HG03175 (cell line): ENCODE measurements at regions not wholly inside any gene's neighbourhood (a gene's known extent, or its start where the extent isn't known, plus 50 kb on each side); places are given as distances from the start of the nearest gene placed in this dataset.
"Not testable (repeated sequence)": the region's sequence is repeated elsewhere in the genome, so short reads cannot be mapped to it uniquely, and the experiment has no call there.

Experiments
- ATAC-seq: cut with Tn5 transposase; IDR thresholded peaks from one replicate; pipeline ENCODE4 v1.9.1; 2021; ENCODE audit warnings: mild to moderate bottlenecking, moderate library complexity; ENCODE audit not compliant: unreplicated experiment

DNA sequence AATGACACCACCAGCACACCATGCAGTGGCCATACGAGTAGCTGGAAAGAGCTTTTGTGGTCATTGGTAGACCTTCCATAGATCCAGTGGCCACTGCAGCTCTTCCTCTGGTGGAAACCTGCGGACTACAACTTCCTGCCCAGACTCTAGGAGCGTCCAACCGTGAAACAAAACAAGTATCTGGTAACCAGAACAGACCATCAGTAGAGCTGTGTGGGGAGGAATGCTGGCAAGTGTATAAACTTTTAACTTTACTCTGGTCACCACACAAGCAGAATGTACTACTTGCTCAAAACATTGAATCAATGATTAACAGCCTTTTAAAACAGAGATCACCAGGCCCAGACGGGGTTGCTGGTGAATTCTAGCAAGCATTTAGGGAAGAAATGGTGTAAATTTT, 154.7 kb upstream of the DGKB start:
- no peak for ATAC-seq

DNA sequence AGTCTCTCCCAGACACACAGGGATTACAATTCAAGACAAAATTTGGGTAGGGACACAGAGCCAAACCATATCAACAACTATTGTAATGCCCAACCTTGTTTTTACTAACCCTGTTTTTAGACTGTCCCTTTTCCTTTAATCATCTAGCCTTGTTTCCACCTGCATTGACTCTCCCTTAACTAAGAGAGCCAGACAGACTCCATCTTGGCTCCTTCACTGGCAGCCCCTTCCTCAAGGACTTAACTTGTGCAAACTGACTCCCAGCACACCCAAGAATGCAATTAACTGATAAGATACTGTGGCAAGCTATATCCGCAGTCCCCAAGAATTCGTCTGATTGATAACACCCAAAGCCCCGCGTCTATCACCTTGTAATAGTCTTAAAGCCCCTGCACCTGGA, 151.8 kb upstream of the DGKB start:
- not testable (repeated sequence) for ATAC-seq

DNA sequence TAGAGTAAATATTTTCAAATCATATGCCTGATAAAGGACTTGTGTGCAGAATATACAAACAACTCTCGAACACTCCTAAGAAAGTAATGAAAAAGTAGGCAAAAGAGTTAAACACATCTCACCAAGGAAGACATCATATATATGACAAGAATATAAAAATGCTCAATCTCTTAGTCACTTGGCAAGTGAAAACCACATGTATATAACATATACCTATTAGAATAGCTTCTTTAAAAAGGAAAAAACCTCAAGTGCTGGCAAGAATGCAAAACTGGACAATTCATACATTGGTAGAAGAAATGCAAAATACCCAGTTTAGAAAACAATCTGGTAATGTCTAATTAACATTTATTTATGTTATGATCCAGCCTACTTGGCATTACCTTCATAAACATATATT, 146.6 kb upstream of the DGKB start:
- ATAC-seq, result no peak

DNA sequence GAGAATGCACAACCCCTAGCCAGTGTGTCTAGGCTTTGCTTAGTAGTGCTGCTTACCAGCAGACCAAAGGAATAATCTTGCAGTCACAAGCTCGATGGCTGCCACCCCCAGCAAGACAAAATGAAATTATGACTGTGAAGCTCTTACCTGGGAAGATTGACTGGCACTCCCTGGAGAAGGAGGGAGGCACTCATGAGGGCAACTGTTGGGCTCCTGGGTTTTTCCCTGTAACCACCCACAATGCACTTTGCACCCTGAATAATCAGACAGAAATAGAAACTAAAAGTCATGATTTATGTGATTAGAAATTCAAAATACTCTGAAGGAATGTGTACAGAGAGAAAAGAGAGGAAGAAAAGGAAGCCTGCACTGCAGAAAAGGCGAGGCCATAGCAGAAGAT, 144.3 kb upstream of the DGKB start:
- no peak for ATAC-seq

DNA sequence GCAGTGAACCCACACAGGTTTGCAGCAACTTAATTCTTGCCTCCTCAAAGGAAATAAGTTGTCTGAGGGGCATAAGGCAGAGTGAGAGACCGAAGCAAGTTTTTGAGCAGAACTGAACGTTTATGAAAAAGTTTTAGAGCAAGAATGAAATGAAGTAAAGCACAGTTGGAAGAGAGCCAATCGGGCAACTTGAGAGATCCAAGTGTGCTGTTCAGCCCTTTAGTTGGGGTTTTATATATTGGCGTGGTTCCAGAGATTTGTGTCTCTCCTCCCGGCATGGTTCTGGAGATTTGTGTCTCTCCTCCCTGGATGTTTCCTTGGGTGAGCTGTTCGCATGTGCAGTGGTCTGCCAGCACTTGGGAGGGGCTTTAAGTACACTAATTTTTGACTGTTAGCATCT, 141.4 kb upstream of the DGKB start:
- ATAC-seq, result no peak

DNA sequence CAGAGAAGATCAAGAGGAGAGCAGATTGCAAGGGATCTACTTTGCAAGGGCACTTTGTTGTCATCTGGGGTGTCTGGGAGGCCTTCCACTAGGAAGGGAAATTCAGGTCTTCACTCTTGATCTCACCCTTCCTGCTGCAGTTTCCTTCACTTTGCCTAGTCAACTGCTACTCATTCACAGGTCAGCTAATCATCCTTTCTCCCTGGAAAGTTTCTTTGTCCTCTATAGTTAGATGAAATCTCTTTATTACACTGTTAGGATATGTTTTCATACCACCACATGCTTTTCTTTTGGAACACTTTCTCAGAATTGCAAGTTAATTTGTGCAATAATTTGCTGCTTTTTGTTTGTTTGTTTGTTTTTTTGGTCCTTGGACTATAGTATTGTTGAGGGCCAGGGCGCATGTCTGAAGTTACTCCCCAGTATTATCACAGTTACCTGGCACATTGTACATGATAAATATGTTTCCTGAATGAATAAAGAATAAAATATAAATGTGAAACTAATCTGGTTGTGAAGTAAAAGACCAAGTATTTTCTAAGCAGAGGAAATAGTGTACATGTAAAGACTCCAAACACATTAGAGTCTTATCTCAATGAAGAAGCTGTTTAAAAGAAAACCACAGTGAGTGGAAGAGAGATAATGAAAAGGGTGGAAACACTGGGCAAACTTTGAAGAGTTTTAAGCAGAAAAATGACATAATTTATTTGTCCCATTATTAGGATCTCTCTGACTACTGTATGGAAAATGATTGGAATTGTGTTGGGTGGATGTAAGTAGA, 139.9 kb upstream of the DGKB start:
- no peak for ATAC-seq

DNA sequence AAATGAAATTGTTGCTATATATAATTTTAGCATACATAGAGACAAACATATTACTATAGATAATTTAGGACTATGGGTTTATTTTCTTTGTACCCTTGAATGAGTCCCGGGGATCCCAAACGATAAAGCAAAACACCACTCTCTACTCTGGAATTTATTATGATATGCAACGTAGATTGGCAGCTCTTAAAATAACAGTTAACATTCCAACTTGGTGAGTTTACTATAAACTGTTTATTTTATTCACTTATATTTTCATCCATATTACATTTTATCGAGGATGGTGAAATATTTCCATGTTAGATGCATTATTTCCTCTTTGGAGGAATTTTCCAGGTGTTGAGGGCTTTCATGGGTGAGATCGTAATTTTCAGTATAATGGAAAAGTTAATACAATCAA, 138.7 kb upstream of the DGKB start:
- ATAC-seq, result no peak

DNA sequence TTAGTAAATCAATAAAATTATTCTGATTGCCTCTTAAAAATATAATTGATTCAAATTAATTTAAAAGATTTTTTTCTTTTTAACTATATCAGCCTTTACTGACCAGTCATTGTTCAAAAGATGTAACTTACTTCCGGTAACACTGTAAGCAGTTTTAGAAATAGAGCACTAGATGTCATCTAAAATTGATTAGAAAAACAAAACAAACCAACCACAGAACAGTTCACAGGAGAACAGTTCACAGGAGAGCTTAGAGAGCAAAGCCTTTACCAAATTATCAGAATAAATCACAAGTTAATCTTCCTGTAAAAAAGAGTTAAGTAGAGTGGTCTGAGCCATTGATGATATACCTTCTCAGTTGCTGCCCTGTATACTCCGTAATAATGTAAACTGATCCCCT, 133.3 kb upstream of the DGKB start:
- no peak for ATAC-seq

DNA sequence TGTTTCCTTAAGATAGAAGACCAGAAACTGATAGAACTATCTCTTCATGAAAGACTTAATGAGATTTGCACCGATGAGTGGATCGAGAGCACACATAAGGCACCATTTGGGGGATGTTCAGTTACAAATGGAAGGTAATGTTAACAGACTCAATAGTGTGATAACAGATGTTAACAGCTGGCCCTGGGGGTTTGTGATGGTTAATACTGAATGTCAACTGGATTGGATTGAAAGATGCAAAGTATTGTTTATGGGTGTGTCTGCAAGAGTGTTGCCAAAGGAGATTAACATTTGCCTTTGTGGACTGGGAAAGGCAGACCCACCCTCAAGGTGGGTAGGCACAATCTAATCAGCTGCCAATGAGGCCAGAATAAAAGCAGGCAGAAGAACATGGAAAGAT, 130.5 kb upstream of the DGKB start:
- ATAC-seq, result no peak

DNA sequence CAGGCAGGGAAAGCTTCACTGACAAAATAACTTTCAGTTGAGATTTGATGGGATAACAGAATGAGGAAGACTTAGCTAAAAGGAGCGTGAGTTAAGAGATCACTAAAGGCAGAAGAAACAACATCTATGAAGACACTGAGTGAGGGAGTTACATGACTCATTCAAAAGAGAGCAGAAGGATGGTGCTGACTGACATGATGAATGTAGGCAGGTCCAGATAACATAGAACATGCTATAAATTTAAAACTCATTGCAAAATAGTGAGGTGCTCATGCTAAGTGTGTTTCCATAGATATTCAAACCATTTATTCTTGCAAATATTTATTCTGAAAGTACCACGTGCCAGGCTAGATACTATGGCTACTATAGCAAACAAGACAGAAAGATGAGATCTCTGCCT, 116.4 kb upstream of the DGKB start:
- no peak for ATAC-seq

DNA sequence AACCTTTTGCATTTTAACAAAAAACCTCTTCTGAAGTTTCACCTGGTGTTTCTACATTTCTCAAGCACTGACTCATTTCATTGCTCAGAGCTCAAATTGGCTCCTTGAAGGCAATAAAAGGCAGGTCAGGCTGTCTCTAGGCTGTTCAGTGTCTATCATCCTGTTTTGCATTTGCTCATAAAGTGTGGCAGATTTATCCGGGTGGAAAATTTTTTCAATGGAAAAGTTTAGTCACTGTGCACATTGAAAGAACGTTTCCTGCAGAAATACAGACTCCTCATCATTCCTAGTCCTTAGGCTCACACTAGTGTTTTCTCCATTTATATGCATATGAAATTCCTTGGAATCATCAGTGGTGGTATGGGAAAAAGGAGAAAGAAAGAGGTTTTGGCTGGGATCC, 114.2 kb upstream of the DGKB start:
- ATAC-seq, result no peak

DNA sequence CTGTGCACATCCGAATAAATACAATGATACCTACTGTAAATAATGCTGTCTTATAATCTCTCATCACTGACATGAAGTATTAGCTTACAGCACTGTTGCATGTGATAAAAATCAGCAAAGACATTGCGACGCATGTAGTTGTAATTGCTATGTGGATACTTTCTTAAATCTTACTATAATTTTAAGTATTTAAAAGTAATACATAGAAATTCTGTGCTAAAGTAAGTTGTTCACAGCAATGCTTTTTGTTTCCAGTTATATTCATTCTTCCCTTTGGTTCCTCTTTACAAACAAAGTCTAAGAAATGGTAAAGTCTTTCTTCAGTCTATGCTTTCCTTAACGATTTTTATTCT, 113.7 kb upstream of the DGKB start:
- ATAC-seq, result no peak

DNA sequence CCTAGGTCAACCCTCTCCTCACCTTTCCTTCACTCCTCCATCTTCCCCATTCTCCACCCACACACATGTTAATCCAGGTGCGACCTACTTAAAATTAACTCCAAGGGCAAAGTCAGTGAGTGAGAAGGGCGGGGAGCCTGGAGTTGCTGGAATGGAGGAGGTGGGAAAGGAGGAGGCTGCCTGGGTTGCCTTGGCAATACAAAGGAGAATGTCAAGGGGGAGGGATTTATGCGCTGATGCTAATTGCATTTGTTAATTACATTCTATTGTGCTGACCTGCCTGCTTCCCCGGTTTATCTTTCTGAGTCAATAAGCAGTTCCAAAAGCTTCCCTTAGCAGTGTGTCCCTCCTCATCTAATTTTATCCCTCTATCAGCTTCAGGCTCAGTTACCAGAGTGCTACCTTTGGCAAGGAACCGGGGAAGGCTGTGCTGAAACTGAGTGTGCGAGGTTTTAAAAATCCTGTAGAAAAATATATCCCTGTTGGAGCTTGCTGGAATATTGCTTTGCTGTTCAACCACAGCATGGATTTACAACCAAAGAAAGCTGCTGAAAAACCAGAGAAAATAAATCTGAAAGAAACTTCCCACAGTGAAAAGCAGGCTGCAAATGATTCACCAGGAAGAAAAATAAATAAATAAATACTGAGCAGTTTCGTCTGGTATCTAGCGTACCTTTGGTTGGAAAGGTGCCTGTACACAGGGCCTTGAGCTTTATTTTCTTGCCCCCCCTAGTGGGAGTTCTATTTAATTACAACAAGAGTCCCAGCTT, 113.2 kb upstream of the DGKB start:
- peak; percentile 94 for ATAC-seq

DNA sequence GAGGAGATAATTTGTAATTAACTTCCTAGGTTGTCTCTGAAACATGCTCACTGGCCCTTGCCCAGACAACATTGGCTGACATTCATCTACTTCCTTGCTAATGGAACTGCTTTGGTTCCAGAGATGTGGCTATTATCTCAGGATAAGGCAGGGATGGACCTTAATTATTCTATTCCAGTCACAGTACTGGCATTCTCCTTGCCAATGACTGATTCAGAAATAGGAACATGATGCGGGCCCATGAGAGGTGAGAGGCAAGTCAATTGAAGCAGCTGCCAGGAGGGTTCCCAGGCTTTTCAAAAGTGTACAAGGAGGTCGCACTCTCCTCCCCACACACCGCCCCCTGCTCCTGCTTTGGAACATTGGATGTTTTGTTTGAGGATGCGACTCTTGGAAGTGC, 109.6 kb upstream of the DGKB start:
- no peak for ATAC-seq

DNA sequence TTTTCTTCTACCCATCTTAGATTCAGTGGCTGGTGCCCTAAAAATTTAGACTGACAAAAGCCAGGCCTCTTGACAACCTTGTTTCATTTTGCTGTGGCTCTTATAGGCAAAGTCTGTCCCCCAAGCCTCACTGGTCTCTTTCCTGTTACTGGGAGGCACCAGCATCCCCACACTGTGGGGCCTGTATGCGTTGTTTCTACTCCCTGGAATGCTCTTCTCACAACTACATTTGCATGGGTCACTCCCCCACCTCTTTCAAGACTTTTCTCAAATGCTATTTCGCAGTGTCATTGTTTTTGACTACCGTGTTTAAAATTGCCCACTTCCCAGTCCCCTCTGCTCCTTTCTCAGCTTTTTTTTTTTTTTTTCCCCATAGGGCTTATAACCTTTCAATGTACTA, 108.7 kb upstream of the DGKB start:
- ATAC-seq, result no peak

DNA sequence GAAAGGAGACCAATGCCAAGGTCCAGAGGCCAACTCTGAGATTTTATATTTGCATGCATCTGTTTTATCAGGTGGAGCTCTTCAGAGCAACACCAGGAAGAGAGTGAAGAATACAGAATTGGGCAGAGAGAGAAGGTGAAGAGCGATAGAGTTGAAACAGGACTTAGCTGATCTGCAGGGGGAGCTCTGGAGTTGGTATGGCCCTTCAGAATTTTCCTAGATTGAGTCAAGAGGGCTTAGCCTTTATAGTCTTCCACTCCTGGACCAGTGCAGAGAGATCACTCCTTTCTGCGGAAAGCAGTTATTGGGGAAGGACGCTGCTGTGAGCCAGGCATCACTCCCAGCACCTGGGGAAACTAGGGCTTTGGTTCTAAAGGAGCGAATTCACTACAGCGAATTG, 105.0 kb upstream of the DGKB start:
- no peak for ATAC-seq

DNA sequence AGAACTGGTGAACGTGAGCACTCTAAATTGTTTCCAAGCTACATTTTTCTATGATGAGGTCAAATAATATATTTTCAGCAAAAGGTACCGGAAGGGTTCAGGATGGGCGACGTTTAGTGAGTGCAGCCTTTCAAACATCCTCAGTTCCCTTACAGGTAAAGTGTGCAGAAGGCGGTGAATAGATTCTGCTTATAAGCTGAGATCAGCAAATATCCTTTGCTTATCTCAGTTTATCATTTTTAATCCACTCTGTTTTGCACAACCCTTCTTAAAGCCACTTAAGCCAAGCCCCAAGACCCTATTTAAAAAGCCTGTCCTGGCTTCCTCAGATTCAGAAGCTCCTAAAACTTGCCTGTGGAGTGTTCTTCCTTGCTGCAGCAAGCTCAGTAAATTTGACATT, 103.1 kb upstream of the DGKB start:
- no peak for ATAC-seq

DNA sequence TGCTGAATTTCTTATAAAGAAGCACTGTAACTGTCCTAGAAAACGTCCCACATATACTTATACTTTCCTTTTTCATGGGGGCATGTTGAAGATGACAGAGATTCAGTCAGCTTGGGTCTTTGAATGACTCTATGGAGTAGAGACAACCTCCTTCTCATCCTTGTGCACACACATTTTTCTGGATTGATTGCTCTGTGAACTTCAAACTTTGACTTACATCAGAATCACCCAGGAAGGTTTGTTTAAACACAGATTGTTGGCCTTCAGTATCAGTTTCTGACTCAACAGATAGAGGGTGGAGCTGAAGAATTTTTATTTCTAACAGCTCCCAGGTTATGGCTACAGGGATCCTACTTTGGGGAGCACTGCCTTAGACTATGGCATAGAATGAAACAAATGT, 97.6 kb upstream of the DGKB start:
- ATAC-seq, result no peak

DNA sequence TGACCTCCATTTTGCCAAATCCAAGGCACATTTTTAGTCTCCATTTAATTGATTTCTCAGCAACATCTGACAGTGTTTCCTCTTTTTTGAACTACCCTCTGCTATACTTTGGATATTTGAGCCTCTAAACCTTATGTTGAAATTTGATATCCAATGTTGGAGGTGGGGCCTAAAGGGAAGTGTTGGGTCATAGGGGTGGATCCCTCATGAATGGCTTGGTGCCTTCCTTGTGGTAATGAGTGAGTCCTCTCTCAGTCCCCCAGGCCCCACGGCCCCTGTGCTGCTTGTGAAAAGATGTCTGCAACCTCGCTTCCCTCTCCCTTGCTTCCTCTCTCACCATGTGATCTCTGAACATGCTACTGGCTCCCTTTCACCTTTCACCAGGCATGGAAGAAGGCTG, 96.8 kb upstream of the DGKB start:
- ATAC-seq, result no peak

DNA sequence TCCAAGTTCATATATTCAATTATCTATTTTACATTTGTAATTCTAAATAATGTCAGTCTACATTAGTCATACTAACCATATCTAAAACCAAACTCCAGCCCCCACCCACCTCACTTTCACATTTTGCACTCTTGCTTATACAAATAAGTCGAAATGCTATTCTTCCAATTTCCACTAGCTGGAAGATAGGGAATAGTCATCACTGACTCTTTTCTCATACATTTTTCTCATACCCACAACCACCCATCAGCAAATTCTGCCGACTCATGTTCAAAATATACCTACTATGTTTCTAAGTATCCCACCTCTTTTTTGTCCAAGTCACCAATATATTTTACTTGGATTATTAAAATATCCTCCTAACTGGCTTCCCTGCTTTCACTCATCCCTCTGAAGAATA, 93.2 kb upstream of the DGKB start:
- ATAC-seq, result no peak

DNA sequence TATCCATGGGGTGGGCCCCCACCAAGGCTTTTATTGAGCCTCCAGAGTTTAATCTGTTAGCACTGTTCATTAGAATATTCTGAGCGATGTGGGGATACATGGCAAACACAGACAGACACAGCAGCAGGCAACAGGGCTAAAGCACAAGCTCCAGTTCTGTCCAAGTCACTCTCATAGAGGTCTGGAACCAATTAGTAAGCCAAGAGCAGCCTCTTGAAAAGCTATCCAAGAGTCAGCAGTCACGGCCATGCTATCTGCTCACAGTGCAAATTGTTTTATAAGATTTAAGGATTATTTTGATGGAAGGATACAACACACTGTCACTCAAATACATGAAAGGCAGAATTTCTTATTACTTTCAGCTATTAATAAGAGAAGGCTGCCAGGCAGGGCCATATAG, 86.4 kb upstream of the DGKB start:
- no peak for ATAC-seq

DNA sequence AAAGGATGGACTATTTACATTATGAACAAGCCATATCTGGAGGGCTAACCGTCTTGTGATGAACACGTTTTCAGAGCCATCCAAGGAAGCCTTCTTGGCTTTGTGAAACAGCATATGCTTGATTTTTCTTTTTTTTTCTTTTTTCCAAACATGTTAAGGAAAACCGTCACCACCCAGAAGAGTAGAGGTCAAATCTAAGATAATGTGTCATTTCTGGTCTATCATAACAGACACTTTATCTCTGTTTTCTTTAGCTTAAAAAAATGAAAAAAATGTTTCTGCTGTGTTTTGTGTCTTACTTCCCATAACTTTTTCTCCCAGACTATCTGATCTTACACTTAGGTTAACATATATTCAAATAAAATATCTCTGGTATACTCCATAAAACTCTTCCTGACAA, 76.1 kb upstream of the DGKB start:
- ATAC-seq, result no peak

DNA sequence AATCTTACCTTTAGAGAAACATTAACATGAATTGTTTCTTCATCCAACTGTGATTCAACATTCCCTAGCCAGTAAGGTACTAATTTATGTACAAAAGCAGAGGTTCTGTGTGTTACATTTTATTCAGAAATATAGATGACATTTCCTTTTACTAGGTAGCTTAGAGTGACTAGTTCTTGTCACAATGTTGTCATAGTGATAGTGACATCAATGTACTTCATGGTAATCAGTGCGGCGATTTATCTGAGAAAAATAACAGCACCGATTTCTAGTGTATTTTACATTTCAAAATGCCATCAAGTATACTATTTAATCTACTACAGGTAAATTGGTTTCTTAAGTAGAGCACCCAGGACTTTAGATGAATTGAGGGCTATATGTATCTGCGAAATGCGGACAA, 72.1 kb upstream of the DGKB start:
- no peak for ATAC-seq
